GM23248 (cell line): ENCODE measurements at regions not wholly inside any gene's neighbourhood (a gene's known extent, or its start where the extent isn't known, plus 50 kb on each side); places are given as distances from the start of the nearest gene placed in this dataset.
A peak's percentile ranks its signal among the peaks of the same experiment; 100 is the strongest.

ENCODE experiments used
- DNase-seq: peaks from one replicate; pipeline ENCODE4 v3.0.0-alpha.2; 2015
- H2AFZ ChIP-seq: fragments of 200-600 bp; sonication (generic); 2 replicates; pipeline ENCODE4 v1.6.1; 2016; ENCODE audit warnings: antibody characterized with exemption
- H3F3A ChIP-seq: fragments of 200-600 bp; sonication (generic); 2 replicates; pipeline ENCODE4 v1.6.1; 2016; ENCODE audit warnings: mild to moderate bottlenecking, antibody characterized with exemption, mixed run types; ENCODE audit not compliant: insufficient read depth
- H3K27ac ChIP-seq: fragments of 200-600 bp; sonication (generic); 2 replicates; pipeline ENCODE4 v1.5.1; 2016; ENCODE audit warnings: mild to moderate bottlenecking
- H3K27me3 ChIP-seq: fragments of 200-600 bp; sonication (generic); replicated peaks from 2 replicates; pipeline ENCODE4 v1.6.1; 2016; ENCODE audit warnings: mild to moderate bottlenecking; ENCODE audit not compliant: insufficient read depth
- H3K36me3 ChIP-seq: fragments of 200-600 bp; sonication (generic); 2 replicates; pipeline ENCODE4 v1.6.1; 2016; ENCODE audit warnings: low read depth, mild to moderate bottlenecking
- H3K4me1 ChIP-seq: fragments of 200-600 bp; sonication (generic); 2 replicates; pipeline ENCODE4 v1.6.1; 2016; ENCODE audit warnings: mild to moderate bottlenecking; ENCODE audit not compliant: insufficient read depth
- H3K4me2 ChIP-seq: fragments of 200-600 bp; sonication (generic); one replicate; pipeline ENCODE4 v1.6.1; 2016; ENCODE audit warnings: mild to moderate bottlenecking; ENCODE audit not compliant: unreplicated experiment
- H3K4me3 ChIP-seq: fragments of 200-600 bp; sonication (generic); 2 replicates; pipeline ENCODE4 v1.5.1; 2016; ENCODE audit warnings: mild to moderate bottlenecking
- H3K79me2 ChIP-seq: fragments of 200-600 bp; sonication (generic); 2 replicates; pipeline ENCODE4 v1.6.1; 2016; ENCODE audit warnings: mild to moderate bottlenecking; ENCODE audit not compliant: insufficient read depth
- H3K9ac ChIP-seq: fragments of 200-600 bp; sonication (generic); 2 replicates; pipeline ENCODE4 v1.6.1; 2016; ENCODE audit warnings: mild to moderate bottlenecking
- H3K9me2 ChIP-seq: fragments of 200-600 bp; sonication (generic); 2 replicates; pipeline ENCODE4 v1.6.1; 2016; ENCODE audit warnings: mixed run types, mild to moderate bottlenecking, moderate library complexity; ENCODE audit not compliant: insufficient read depth
- H3K9me3 ChIP-seq: fragments of 200-600 bp; sonication (generic); one replicate; pipeline ENCODE4 v1.6.1; 2017; ENCODE audit warnings: low read depth
- H4K20me1 ChIP-seq: fragments of 200-600 bp; sonication (generic); 2 replicates; pipeline ENCODE4 v1.6.0; 2016; ENCODE audit not compliant: insufficient read depth
- EZH2 ChIP-seq: fragments of 200-600 bp; sonication (generic); IDR thresholded peaks from 2 replicates; pipeline ENCODE4 v1.6.1; 2018; ENCODE audit warnings: antibody characterized with exemption, mild to moderate bottlenecking; ENCODE audit not compliant: insufficient read depth, poor library complexity, severe bottlenecking
- EZH2phosphoT487 ChIP-seq: fragments of 200-600 bp; sonication (generic); IDR thresholded peaks from 2 replicates; pipeline ENCODE4 v1.6.1; 2018; ENCODE audit warnings: antibody characterized with exemption, moderate library complexity, mild to moderate bottlenecking, low read depth; ENCODE audit not compliant: insufficient read depth
- WGBS, 2 experiments: methylation state at CpG; one replicate each; pipeline ENCODE4 v1.1.6; 2015 to 2017; ENCODE audit warnings: low lambda C conversion rate in 2 of 2, low coverage in 1 of 2; ENCODE audit errors: missing lambda C conversion rate in 2 of 2; 5-methylcytosine and 5-hydroxymethylcytosine counted together
- in situ Hi-C: fragments of 300-500 bp; cut with MboI; formaldehyde crosslinking; loops from 2 replicates; pipeline ENCODE4 v1.15.0; 2020

DNA sequence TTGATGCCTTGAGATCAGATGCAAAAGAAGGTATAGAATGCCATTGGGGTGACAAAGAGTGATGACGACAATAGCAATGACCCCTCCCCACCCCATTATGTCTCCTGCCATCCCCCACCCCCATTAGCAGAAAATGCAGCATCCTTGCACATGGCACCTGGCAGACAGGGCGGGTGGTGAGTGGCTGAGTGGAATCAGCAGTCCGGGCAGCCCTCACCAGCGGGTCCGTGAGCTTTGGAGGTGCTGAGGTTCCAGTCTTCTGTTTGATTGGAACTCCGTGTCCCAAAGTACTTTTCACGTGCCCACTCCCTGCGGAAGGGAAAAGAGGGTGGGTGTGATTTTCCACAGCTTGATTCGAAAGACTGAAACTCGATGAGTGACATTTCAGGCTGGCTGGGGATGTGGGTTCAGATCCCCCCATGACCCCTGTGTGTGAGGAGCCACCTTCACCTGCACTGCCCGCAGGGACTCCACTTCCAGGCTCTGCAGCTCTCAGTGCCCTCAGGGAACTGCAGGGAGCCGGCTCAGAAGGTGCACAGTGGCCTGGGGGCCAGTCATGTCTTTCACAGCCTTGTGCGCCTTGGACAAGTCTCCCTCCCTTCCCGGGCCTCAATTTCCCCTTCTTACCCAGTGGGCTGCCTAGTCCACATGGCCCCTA is 130.9 kb downstream of the GLI2 start:
- H2AFZ ChIP-seq, result peak overlapping the region; percentile 68
- WGBS, 2 experiments, result 79 to 80% methylated on average over 14 of the region's 14 CpGs
- H3K4me1 ChIP-seq, result peaks cover 39% of the 10 kb centered on the region
- H4K20me1 ChIP-seq, result no peaks in the 10 kb centered on the region
- peak overlapping the region; percentile 87 for H3K9ac ChIP-seq
- peak; percentile 14 for DNase-seq
- TF ChIP-seq EZH2phosphoT487 (no peak), EZH2 (no peak)
- H3K4me2 ChIP-seq, result peak overlapping the region; percentile 87
- H3K9me3 ChIP-seq, result no peaks in the 10 kb centered on the region
- H3K9me2 ChIP-seq, result no peaks in the 10 kb centered on the region
- H3K27ac ChIP-seq, result peak overlapping the region; percentile 86
- no peaks in the 10 kb centered on the region for H3K27me3 ChIP-seq
- H3K4me3 ChIP-seq, result peak overlapping the region; percentile 74
- peaks cover 81% of the 10 kb centered on the region for H3K79me2 ChIP-seq
- H3K36me3 ChIP-seq, result no peaks in the 10 kb centered on the region
- H3F3A ChIP-seq, result peaks cover 34% of the 10 kb centered on the region
- in situ Hi-C loops, result no loop called here

DNA sequence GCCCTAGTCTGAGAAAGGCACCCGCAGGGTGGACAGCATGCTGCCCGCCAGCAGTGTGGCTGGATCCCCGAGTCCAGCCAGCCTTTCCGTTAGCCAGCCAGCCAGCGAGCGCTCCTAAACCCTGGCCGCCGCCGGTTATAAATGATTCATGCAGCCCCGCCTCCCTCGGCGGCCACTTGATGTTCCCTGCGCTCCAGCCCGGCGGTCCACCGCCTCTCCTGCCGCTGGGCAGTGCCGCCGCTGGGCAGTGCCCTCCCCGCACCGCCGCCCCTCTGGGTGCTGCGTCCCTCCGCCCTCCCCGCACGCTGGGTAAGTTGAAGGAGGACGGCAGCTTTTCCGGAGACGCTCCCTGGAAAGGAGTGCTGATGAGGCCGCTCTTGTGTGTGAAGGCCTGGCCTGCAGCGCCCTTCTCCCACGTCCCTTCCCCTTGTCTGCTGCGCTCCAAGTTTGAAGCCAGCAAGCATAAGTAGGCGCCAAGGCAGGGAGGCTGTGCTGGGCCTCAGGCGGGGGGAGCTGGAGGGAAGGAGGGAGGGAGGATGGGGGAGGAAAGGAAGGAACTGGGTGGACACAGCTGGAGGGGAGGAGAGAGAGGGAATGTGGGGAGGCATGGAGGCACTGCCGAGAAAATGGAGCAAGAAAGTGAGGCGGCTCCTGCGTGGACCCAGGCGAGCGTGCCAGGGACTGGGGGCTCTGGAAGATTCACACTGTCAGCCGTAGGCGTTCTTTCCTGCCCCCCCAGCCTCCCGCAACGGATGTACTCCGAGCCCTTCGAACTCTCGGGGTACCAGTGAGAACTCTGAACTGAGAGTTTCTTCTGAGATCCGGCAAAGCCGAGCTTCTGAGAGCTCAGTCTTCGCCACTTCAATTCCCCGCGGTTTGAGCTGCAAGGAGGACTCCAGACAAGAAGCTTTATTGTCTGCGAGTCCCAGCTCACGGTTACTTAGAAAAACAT is 131.9 kb downstream of the GLI2 start:
- Histone ChIP-seq H3K36me3 (no peaks in the 10 kb centered on the region), H3K9ac (peak overlapping the region; percentile 87), H4K20me1 (no peaks in the 10 kb centered on the region), H3K4me2 (peak overlapping the region; percentile 87), H3K9me3 (no peaks in the 10 kb centered on the region), H3K9me2 (no peaks in the 10 kb centered on the region), H3K27me3 (no peaks in the 10 kb centered on the region), H2AFZ (peak overlapping the region; percentile 68), H3K79me2 (peaks cover 81% of the 10 kb centered on the region), H3K27ac (peak overlapping the region; percentile 86), H3K4me1 (peaks cover 36% of the 10 kb centered on the region), H3F3A (peaks cover 34% of the 10 kb centered on the region), H3K4me3 (peak overlapping the region; percentile 74)
- 1% methylated on average over 38 to 54 of the region's 54 CpGs for WGBS, 2 experiments
- in situ Hi-C loops, result no loop called here
- peak; percentile 97 for DNase-seq
- TF ChIP-seq EZH2phosphoT487 (no peak), EZH2 (no peak)

DNA sequence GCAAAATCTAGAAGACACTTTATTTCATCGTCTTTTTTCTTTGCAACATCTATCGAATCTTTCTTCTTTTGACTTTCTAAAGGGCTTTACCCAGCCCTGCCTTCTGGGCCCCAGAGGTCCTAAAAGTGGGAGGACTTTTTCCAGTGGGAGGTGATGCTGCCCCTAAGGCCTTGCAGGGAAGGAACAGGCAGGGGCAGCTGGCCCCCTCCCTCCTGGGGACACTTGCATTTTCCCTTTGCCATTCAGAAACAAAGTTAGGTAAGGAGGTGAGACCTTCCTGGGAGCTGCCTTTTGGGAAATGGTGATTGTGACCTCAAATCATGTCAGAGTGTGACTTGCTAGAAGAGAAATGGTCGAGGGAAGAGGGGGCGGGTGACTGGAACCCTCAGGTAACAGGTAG is 132.7 kb downstream of the GLI2 start:
- WGBS, 2 experiments, result 39 to 46% methylated on average over 4 of the region's 4 CpGs
- H3K27me3 ChIP-seq, result no peaks in the 10 kb centered on the region
- peak overlapping the region; percentile 87 for H3K9ac ChIP-seq
- H3K36me3 ChIP-seq, result no peaks in the 10 kb centered on the region
- TF ChIP-seq EZH2, result no peak
- no peak for TF ChIP-seq EZH2phosphoT487
- peak overlapping the region; percentile 74 for H3K4me3 ChIP-seq
- in situ Hi-C loops, result no loop called here
- no peaks in the 10 kb centered on the region for H3K9me2 ChIP-seq
- no peaks in the 10 kb centered on the region for H4K20me1 ChIP-seq
- peaks cover 34% of the 10 kb centered on the region for H3F3A ChIP-seq
- peaks cover 33% of the 10 kb centered on the region for H3K4me1 ChIP-seq
- peak overlapping the region; percentile 86 for H3K27ac ChIP-seq
- H3K9me3 ChIP-seq, result no peaks in the 10 kb centered on the region
- peaks cover 81% of the 10 kb centered on the region for H3K79me2 ChIP-seq
- DNase-seq, result no peak
- peak overlapping the region; percentile 87 for H3K4me2 ChIP-seq
- peak overlapping the region; percentile 68 for H2AFZ ChIP-seq

DNA sequence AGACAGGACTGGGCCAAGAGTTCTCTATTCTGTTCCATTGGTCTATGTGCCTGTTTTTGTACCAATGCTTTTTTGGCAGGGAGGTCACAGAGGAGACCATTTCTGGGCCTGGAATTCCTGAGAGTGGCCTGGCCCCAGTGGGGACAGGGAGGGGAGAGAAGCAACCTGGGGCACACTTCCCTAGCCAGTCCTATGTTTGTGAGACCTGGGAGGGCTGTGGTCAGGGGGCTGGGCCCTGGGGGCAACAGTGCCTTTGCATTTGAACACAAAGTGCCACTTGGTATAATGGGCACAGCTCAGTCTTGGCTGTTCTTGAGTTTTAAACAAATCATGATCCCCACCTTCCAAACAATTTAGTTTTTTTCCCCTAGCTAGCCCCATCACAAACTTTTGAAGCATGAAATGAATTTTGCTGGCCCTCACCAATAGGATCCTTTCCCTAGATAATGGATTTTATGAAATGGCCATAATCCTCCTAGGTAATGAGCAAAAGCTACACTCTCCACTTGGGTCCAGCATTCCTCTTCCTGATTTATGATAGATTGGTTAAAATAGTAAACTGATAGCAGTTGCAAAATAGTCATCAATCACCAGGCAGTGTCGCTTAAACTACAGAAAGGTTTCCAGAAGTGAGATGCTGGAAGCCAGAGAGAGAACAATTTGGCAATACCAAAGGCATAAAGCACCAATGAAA is 133.5 kb downstream of the GLI2 start:
- 40 to 52% methylated on average over 1 of the region's 1 CpG for WGBS, 2 experiments
- no peak for DNase-seq

More for the DNA sequence above, 133.5 kb downstream of the GLI2 start:
- Histone ChIP-seq H3K27me3 (no peaks in the 10 kb centered on the region), H2AFZ (no peak overlapping the region), H3K4me1 (peaks cover 25% of the 10 kb centered on the region), H3K4me3 (no peak overlapping the region), H3K9me2 (no peaks in the 10 kb centered on the region), H3K9ac (no peak overlapping the region), H4K20me1 (no peaks in the 10 kb centered on the region), H3K36me3 (no peaks in the 10 kb centered on the region), H3K9me3 (no peaks in the 10 kb centered on the region), H3K79me2 (peaks cover 86% of the 10 kb centered on the region), H3K27ac (no peak overlapping the region; the same call in 1 of the 2 replicates), H3F3A (peaks cover 32% of the 10 kb centered on the region), H3K4me2 (no peak overlapping the region)
- in situ Hi-C loops, result no loop called here
- TF ChIP-seq EZH2 (no peak), EZH2phosphoT487 (no peak)
